Hepatocyte (in vitro differentiated cells): ENCODE measurements at regions not wholly inside any gene's neighbourhood (a gene's known extent, or its start where the extent isn't known, plus 50 kb on each side); places are given as distances from the start of the nearest gene placed in this dataset.

Experiments
- EZH2 ChIP-seq: fragments of 200-600 bp; sonication (generic); IDR thresholded peaks from 2 replicates; pipeline ENCODE4 v1.6.1; 2016; ENCODE audit warnings: antibody characterized with exemption, mild to moderate bottlenecking, borderline replicate concordance
- EZH2phosphoT487 ChIP-seq: fragments of 200-600 bp; sonication (generic); IDR thresholded peaks from one replicate; pipeline ENCODE4 v1.6.1; 2018; ENCODE audit warnings: antibody characterized with exemption, mild to moderate bottlenecking, low read depth, moderate library complexity; ENCODE audit not compliant: unreplicated experiment, severe bottlenecking
- TF ChIP-seq, protein P1 (sequence below): fragments of 200-600 bp; sonication (generic); IDR thresholded peaks from 2 replicates; pipeline ENCODE4 v1.5.1; 2016; ENCODE audit warnings: antibody characterized with exemption, mild to moderate bottlenecking; ENCODE audit not compliant: poor library complexity

DNA sequence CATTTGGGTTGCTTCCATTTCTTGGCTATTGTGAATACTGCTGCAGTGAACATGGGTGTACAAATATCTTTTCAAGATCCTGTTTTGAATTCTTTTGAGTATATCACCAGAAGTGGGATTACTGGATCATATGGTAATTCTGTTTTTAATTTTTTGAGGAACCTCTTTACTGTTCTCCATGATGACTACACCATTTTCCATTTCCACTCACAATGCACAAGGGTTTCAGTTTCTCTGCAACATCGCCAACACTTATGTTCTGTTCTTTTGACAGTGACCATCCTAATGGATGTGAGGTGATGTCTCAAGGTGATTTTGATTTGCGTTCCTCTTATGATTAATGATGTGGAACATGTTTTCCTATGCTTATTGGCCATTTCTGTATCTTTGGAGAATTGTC is 214.4 kb upstream of the ZFP64 start:
- TF ChIP-seq, protein P1, sequence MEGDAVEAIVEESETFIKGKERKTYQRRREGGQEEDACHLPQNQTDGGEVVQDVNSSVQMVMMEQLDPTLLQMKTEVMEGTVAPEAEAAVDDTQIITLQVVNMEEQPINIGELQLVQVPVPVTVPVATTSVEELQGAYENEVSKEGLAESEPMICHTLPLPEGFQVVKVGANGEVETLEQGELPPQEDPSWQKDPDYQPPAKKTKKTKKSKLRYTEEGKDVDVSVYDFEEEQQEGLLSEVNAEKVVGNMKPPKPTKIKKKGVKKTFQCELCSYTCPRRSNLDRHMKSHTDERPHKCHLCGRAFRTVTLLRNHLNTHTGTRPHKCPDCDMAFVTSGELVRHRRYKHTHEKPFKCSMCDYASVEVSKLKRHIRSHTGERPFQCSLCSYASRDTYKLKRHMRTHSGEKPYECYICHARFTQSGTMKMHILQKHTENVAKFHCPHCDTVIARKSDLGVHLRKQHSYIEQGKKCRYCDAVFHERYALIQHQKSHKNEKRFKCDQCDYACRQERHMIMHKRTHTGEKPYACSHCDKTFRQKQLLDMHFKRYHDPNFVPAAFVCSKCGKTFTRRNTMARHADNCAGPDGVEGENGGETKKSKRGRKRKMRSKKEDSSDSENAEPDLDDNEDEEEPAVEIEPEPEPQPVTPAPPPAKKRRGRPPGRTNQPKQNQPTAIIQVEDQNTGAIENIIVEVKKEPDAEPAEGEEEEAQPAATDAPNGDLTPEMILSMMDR: no peak
- TF ChIP-seq EZH2 (no peak), EZH2phosphoT487 (no peak)
